Glutamatergic neuron (in vitro differentiated cells): ENCODE measurements at regions not wholly inside any gene's neighbourhood (a gene's known extent, or its start where the extent isn't known, plus 50 kb on each side); places are given as distances from the start of the nearest gene placed in this dataset.

Experiments used
- DNase-seq: peaks from one replicate; pipeline ENCODE4 v3.0.0; 2022
- H3K27ac Mint-ChIP-seq: one replicate; pipeline ENCODE4 v1.8.0; 2020; ENCODE audit warnings: mild to moderate bottlenecking, mixed read lengths, inconsistent platforms; ENCODE audit not compliant: unreplicated experiment
- H3K27me3 Mint-ChIP-seq: one replicate; pipeline ENCODE4 v1.8.0; 2020; ENCODE audit warnings: mild to moderate bottlenecking, moderate library complexity, mixed read lengths, inconsistent platforms; ENCODE audit not compliant: unreplicated experiment
- H3K36me3 Mint-ChIP-seq: one replicate; pipeline ENCODE4 v1.8.0; 2020; ENCODE audit warnings: mild to moderate bottlenecking, mixed read lengths, inconsistent platforms; ENCODE audit not compliant: unreplicated experiment
- H3K4me1 Mint-ChIP-seq: one replicate; pipeline ENCODE4 v1.8.0; 2020; ENCODE audit warnings: mild to moderate bottlenecking, low read depth, mixed read lengths, inconsistent platforms; ENCODE audit not compliant: unreplicated experiment
- H3K4me3 Mint-ChIP-seq: one replicate; pipeline ENCODE4 v1.8.0; 2020; ENCODE audit warnings: mild to moderate bottlenecking, mixed read lengths, inconsistent platforms; ENCODE audit not compliant: unreplicated experiment
- H3K9me3 Mint-ChIP-seq: one replicate; pipeline ENCODE4 v1.8.0; 2020; ENCODE audit warnings: mild to moderate bottlenecking, moderate library complexity, mixed read lengths, inconsistent platforms; ENCODE audit not compliant: unreplicated experiment
- TF ChIP-seq, protein P1 (sequence below): fragments of 200-600 bp; sonication (generic); IDR thresholded peaks from one replicate; pipeline ENCODE4 v1.5.0; 2021; ENCODE audit not compliant: partially characterized antibody, unreplicated experiment

DNA sequence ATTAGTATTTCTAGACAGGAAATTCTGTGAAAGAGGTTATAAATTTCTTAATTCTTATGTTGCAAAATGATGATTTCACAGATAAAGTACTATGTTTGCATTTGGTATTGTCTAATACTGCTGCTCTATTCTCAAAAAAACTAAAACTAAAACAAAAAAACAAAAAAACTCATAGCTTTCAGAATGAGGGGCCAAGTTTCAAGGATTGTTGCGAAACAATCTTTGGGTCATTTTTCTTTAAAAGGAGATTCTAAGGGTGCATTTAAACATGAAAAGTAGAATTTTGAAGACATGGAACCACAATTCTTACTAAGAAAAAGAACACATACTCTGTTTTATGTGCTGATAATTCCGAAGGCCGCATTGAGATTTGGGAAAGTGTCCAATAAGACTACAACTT, 645.1 kb downstream of the ADGRL2 start:
- TF ChIP-seq, protein P1, sequence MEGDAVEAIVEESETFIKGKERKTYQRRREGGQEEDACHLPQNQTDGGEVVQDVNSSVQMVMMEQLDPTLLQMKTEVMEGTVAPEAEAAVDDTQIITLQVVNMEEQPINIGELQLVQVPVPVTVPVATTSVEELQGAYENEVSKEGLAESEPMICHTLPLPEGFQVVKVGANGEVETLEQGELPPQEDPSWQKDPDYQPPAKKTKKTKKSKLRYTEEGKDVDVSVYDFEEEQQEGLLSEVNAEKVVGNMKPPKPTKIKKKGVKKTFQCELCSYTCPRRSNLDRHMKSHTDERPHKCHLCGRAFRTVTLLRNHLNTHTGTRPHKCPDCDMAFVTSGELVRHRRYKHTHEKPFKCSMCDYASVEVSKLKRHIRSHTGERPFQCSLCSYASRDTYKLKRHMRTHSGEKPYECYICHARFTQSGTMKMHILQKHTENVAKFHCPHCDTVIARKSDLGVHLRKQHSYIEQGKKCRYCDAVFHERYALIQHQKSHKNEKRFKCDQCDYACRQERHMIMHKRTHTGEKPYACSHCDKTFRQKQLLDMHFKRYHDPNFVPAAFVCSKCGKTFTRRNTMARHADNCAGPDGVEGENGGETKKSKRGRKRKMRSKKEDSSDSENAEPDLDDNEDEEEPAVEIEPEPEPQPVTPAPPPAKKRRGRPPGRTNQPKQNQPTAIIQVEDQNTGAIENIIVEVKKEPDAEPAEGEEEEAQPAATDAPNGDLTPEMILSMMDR: no peak
- Mint-ChIP-seq H3K4me1 (no peaks in the 10 kb centered on the region), H3K9me3 (no peaks in the 10 kb centered on the region), H3K4me3 (no peak overlapping the region), H3K27me3 (no peaks in the 10 kb centered on the region), H3K36me3 (no peaks in the 10 kb centered on the region), H3K27ac (no peak overlapping the region)
- DNase-seq: no peak

DNA sequence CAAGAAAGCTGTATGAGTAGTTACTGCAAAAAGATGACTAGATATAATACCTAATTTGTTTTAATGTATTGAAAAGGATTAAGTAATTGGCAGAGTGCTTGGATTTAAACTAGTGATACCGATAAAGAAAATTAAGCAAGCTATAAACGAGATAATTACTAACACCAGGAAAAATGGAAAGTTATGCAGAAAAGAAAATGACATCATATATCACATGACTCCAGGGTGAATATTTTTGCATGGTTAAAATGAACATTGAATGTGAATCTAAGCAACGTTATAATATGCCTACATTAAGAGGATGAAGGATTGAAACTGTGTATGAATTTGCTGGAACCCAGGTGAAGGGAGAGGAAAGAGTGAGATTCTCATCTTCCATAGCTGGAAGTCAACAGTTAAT, 644.4 kb downstream of the ADGRL2 start:
- TF ChIP-seq, protein P1: no peak
- H3K4me1 Mint-ChIP-seq: no peaks in the 10 kb centered on the region
- no peaks in the 10 kb centered on the region for H3K27me3 Mint-ChIP-seq
- no peak overlapping the region for H3K27ac Mint-ChIP-seq
- no peak for DNase-seq
- no peaks in the 10 kb centered on the region for H3K36me3 Mint-ChIP-seq
- no peak overlapping the region for H3K4me3 Mint-ChIP-seq
- H3K9me3 Mint-ChIP-seq: no peaks in the 10 kb centered on the region

DNA sequence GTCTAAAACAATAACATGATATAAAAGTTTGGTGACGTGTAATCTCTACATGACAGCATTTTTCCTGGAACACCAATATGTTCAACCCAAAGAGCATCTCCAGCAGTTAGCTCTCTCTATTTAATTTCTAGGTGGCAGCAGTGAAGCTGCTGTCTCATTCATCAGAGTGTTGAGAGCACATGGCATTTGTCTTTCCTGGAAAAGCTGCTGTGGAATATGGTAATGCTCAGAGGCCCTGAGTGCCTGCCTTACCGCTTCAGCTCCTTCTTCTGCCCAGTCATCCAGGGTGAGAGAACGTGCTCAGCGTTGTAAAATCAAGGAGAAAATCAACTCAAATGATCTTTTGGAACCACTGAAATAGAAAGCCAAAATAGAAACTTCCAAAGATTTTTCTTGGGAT, 640.7 kb downstream of the ADGRL2 start:
- no peaks in the 10 kb centered on the region for H3K4me1 Mint-ChIP-seq
- no peak for DNase-seq
- no peaks in the 10 kb centered on the region for H3K27me3 Mint-ChIP-seq
- no peak overlapping the region for H3K4me3 Mint-ChIP-seq
- no peaks in the 10 kb centered on the region for H3K36me3 Mint-ChIP-seq
- H3K9me3 Mint-ChIP-seq: no peaks in the 10 kb centered on the region
- H3K27ac Mint-ChIP-seq: no peak overlapping the region
- TF ChIP-seq, protein P1: no peak

DNA sequence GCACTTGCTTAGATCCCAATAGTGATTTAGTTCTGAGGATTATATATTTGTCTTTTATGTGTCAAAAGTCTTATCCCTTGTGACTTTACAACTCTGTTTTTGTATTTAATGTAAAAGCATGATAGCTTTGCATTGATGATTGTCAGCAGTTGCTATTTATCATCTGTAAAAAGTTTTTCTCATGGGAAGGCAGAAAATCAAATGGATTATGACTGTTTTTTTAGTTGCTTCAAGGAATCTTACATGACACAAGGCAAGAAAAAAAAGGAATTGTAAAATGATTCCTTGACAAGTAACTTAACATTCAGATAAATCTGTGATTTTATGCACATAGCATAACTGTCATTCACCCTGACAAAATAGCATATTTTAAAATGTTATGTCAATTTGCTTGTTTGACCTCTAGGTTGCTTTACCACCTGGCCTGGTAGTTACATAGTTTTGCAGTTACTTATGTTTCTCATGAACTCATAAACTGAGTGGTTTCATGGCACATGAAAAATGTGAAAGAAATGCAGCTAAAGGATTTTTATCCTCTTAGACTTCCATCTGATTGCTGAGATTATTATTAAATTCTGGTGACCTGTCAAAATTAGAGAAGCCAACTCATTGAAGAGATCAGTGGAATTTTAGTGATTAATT, 622.6 kb downstream of the ADGRL2 start:
- no peak for DNase-seq
- H3K27me3 Mint-ChIP-seq: no peaks in the 10 kb centered on the region
- H3K4me3 Mint-ChIP-seq: no peak overlapping the region
- H3K4me1 Mint-ChIP-seq: no peaks in the 10 kb centered on the region
- no peaks in the 10 kb centered on the region for H3K36me3 Mint-ChIP-seq
- peaks cover 2% of the 10 kb centered on the region for H3K9me3 Mint-ChIP-seq
- TF ChIP-seq, protein P1: no peak
- no peak overlapping the region for H3K27ac Mint-ChIP-seq

DNA sequence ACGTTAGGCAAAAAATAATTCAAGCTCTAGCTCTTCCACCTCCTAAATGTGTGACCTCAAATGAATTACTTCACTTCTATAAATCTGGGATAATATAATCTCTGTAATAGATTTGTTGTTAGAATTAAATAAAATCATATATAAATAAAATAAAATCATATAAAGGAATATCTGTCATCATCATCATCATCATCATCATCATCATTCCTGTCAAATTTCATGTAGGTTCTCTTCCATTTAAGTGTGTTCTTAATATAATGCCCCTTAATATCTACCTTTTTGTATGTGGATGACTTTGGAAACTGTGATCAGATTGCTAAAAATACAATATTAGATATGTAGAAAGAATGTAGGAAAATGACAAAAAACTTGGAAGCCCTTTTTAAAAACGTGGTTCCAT, 621.0 kb downstream of the ADGRL2 start:
- TF ChIP-seq, protein P1: no peak
- peaks cover 2% of the 10 kb centered on the region for H3K9me3 Mint-ChIP-seq
- no peaks in the 10 kb centered on the region for H3K27me3 Mint-ChIP-seq
- H3K27ac Mint-ChIP-seq: no peak overlapping the region
- no peaks in the 10 kb centered on the region for H3K4me1 Mint-ChIP-seq
- no peak overlapping the region for H3K4me3 Mint-ChIP-seq
- no peaks in the 10 kb centered on the region for H3K36me3 Mint-ChIP-seq
- no peak for DNase-seq
